ENCODE measurements at regions not wholly inside any gene's neighbourhood (a gene's known extent, or its start where the extent isn't known, plus 50 kb on each side); places are given as distances from the start of the nearest gene placed in this dataset.

GRCh38 chr16:62652441-62653120 lies 616.3 kb upstream of the CDH8 start:
- TF ChIP-seq EP300 (IDR thresholded peaks at IDR 0.05) = no peak
- TF ChIP-seq POLR2A (IDR thresholded peaks at IDR 0.05) = no peak
- no peak for TF ChIP-seq CTCF (IDR thresholded peaks at IDR 0.05)
- TF ChIP-seq POLR2AphosphoS5 (IDR thresholded peaks at IDR 0.05) = no peak

DNA sequence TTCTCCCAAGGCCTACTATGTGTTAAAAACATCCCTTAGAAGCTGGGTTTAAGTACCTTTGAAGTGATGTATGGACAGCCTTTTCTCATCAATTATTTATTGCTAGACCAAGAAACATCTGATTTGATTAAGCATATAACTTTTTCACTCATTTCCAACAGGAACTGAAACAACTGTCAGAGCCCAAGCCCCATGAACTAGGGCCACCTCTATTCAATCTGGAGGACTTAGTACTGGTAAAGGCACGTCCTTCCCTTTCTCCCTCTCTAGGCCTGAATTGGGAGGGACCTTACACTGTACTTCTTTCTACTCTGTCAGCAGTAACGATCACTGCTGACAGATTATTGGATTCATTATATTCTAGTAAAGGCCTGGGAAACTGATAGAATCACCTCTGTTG lies 612.0 kb upstream of the CDH8 start:
- 49 to 75% methylated on average over 2 of the region's 2 CpGs for WGBS, 2 donors
- Histone ChIP-seq H3K4me1 (no peaks in the 10 kb centered on the region), H3K4me3 (no peak overlapping the region), H3K36me3 (no peaks in the 10 kb centered on the region), H3K9me3 (peaks cover 0 to 13% (median 2%) of the 10 kb centered on the region in 4 donors), H3K27me3 (no peaks in the 10 kb centered on the region), H3K27ac (no peak overlapping the region)
- DNase-seq = no peak
- TF ChIP-seq EP300 (IDR thresholded peaks at IDR 0.05) = no peak
- TF ChIP-seq POLR2AphosphoS5 (IDR thresholded peaks at IDR 0.05) = no peak
- no peak for TF ChIP-seq CTCF (IDR thresholded peaks at IDR 0.05)
- TF ChIP-seq POLR2A (IDR thresholded peaks at IDR 0.05) = no peak
- intact Hi-C loops (cut with DNase I) = no loop called here

More at GRCh38 chr16:62652441-62653120, 616.3 kb upstream of the CDH8 start:
- Histone ChIP-seq H3K27me3 (no peaks in the 10 kb centered on the region), H3K4me1 (no peaks in the 10 kb centered on the region), H3K36me3 (no peaks in the 10 kb centered on the region), H3K27ac (no peak overlapping the region), H3K9me3 (peaks cover 0 to 3% (median 0%) of the 10 kb centered on the region in 4 donors), H3K4me3 (no peak overlapping the region)
- intact Hi-C loops (cut with DNase I) = no loop called here
- DNase-seq = no peak
- 58 to 63% methylated on average over 3 of the region's 3 CpGs for WGBS, 2 donors

GRCh38 chr16:62644030-62644812 lies 608.0 kb upstream of the CDH8 start:
- Histone ChIP-seq H3K9me3 (peaks cover 0 to 13% (median 2%) of the 10 kb centered on the region in 4 donors), H3K27me3 (no peaks in the 10 kb centered on the region), H3K27ac (no peak overlapping the region), H3K4me3 (no peak overlapping the region), H3K4me1 (no peaks in the 10 kb centered on the region), H3K36me3 (no peaks in the 10 kb centered on the region)
- intact Hi-C loops (cut with DNase I) = no loop called here
- no peak for DNase-seq
- WGBS, 2 donors = 81 to 87% methylated on average over 10 of the region's 10 CpGs
- TF ChIP-seq CTCF (IDR thresholded peaks at IDR 0.05) (no peak), POLR2A (IDR thresholded peaks at IDR 0.05) (no peak), EP300 (IDR thresholded peaks at IDR 0.05) (no peak), POLR2AphosphoS5 (IDR thresholded peaks at IDR 0.05) (no peak)

- intact Hi-C loops (cut with DNase I) = no loop called here
- TF ChIP-seq CTCF (IDR thresholded peaks at IDR 0.05) (no peak), POLR2A (IDR thresholded peaks at IDR 0.05) (no peak)
- Histone ChIP-seq H3K36me3 (no peaks in the 10 kb centered on the region), H3K27ac (no peak overlapping the region), H3K4me3 (no peak overlapping the region), H3K4me1 (no peaks in the 10 kb centered on the region), H3K27me3 (no peaks in the 10 kb centered on the region), H3K9me3 (peaks cover 0 to 11% (median 2%) of the 10 kb centered on the region in 4 donors)
- 54 to 67% methylated on average over 2 of the region's 2 CpGs for WGBS, 2 donors
- DNase-seq = no peak
These were observed 606.4 kb upstream of the CDH8 start for GRCh38 chr16:62642677-62643076.
